ENCODE measurements at regions not wholly inside any gene's neighbourhood (a gene's known extent, or its start where the extent isn't known, plus 50 kb on each side); places are given as distances from the start of the nearest gene placed in this dataset.

DNA sequence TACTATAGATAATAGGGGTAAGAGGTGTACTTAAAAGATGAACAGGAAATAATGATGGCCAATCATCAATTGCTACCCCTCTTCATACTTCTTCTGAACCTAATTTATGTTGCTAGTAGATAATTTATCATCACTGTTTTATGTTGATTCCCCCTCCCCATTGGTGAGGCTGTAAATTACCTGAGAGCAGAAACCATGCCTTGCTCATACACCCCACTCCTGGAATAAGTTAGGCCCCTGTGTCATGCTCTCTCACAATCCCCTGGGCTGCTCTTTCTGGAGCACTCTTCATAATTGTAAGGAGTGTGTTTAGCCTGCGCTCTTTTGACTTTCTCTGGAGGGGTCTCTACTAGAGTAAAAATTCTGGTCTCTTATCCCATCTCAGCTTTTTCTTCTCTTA, 180.7 kb downstream of the PAH start:
- ChIA-PET CTCF (no interaction called here), POLR2A (no interaction called here)
- TF ChIP-seq L3MBTL2 (conservative IDR thresholded peaks at IDR 0.05) (no peak), FOXM1 (IDR thresholded peaks at IDR 0.05; ENCODE audit: borderline replicate concordance) (no peak), TARDBP (IDR thresholded peaks at IDR 0.05) (no peak), NFRKB (IDR thresholded peaks at IDR 0.05) (no peak), ELF4 (IDR thresholded peaks at IDR 0.05) (no peak), SP1 (IDR thresholded peaks at IDR 0.05) (no peak), FOXA1 (IDR thresholded peaks at IDR 0.05) (no peak), HDGF (IDR thresholded peaks at IDR 0.05; ENCODE audit: borderline replicate concordance) (no peak), BHLHE40 (IDR thresholded peaks at IDR 0.05; ENCODE audit: borderline replicate concordance) (no peak), LEF1 (IDR thresholded peaks at IDR 0.05; ENCODE audit: borderline replicate concordance) (no peak), CTBP1 (IDR thresholded peaks at IDR 0.05; ENCODE audit: borderline replicate concordance) (no peak), FOXK2 (IDR thresholded peaks at IDR 0.05) (no peak), ARNT (IDR thresholded peaks at IDR 0.05) (no peak), SUZ12 (IDR thresholded peaks at IDR 0.05) (no peak), ZNF384 (IDR thresholded peaks at IDR 0.05) (no peak)
- TF ChIP-seq, protein P1, sequence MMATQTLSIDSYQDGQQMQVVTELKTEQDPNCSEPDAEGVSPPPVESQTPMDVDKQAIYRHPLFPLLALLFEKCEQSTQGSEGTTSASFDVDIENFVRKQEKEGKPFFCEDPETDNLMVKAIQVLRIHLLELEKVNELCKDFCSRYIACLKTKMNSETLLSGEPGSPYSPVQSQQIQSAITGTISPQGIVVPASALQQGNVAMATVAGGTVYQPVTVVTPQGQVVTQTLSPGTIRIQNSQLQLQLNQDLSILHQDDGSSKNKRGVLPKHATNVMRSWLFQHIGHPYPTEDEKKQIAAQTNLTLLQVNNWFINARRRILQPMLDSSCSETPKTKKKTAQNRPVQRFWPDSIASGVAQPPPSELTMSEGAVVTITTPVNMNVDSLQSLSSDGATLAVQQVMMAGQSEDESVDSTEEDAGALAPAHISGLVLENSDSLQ (IDR thresholded peaks at IDR 0.05) = no peak
- no peak for DNase-seq (ENCODE audit: extremely low spot score)

DNA sequence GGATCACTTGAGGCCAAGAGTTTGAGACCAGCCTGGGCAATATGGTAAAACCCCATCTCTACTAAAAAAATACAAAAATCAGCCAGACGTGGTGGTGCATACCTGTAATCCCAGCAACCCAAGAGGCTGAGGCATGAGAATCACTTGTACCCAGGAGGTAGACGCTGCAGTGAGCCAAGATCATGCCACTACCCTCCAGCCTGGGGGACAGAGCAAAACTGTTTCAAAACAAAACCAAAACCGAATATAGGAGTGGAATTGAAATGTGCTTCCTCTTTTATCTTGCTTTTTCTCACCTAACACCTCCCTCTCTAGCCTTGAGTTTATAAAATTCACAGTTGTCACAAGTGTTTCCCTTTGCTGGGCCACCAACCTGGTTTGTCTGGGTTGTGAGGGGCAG, 181.9 kb downstream of the PAH start:
- ChIA-PET POLR2A (no interaction called here), CTCF (no interaction called here)
- no peak for DNase-seq (ENCODE audit: extremely low spot score)
- no peak for TF ChIP-seq BHLHE40 (IDR thresholded peaks at IDR 0.05; ENCODE audit: borderline replicate concordance)
- TF ChIP-seq L3MBTL2 (conservative IDR thresholded peaks at IDR 0.05) = no peak
- no peak for TF ChIP-seq LEF1 (IDR thresholded peaks at IDR 0.05; ENCODE audit: borderline replicate concordance)
- TF ChIP-seq HDGF (IDR thresholded peaks at IDR 0.05; ENCODE audit: borderline replicate concordance) = no peak
- TF ChIP-seq ARNT (IDR thresholded peaks at IDR 0.05) = no peak
- TF ChIP-seq ELF4 (IDR thresholded peaks at IDR 0.05) = no peak
- TF ChIP-seq SUZ12 (IDR thresholded peaks at IDR 0.05) = no peak
- no peak for TF ChIP-seq CTBP1 (IDR thresholded peaks at IDR 0.05; ENCODE audit: borderline replicate concordance)
- no peak for TF ChIP-seq NFRKB (IDR thresholded peaks at IDR 0.05)
- TF ChIP-seq, protein P1 (IDR thresholded peaks at IDR 0.05) = no peak
- TF ChIP-seq FOXM1 (IDR thresholded peaks at IDR 0.05; ENCODE audit: borderline replicate concordance) = no peak
- TF ChIP-seq SP1 (IDR thresholded peaks at IDR 0.05) = no peak
- TF ChIP-seq FOXA1 (IDR thresholded peaks at IDR 0.05) = no peak
- no peak for TF ChIP-seq ZNF384 (IDR thresholded peaks at IDR 0.05)
- TF ChIP-seq FOXK2 (IDR thresholded peaks at IDR 0.05) = no peak
- TF ChIP-seq TARDBP (IDR thresholded peaks at IDR 0.05) = no peak

DNA sequence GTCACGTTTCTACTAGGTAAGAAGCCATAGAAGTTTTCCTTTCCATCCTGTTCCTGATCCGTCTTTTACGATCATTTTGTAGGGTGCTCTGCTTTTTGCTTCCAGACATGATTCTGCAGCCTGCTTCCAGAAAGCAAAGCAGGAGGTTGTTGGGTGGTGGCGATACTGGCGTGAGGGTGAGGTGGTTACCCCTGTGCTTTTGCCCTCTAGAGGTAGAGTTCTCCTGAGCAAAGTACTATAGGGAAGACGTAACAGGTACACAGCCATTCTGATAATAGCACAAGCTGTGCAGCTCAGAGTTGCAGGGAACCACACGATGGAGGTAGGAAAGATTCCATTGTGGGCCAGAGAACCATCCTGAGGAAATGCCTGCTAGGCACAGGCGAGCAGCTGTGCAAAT, 186.0 kb downstream of the PAH start:
- CTCF ChIA-PET = interaction anchor here (0.6 kb wide), 1 partner anchor 254 kb away, joined by 3 read pairs; no protein-coding TSS in a partner anchor
- POLR2A ChIA-PET = no interaction called here
- no peak for DNase-seq (ENCODE audit: extremely low spot score)
- no peak for TF ChIP-seq TARDBP (IDR thresholded peaks at IDR 0.05)
- TF ChIP-seq ZNF384 (IDR thresholded peaks at IDR 0.05) = no peak
- no peak for TF ChIP-seq HDGF (IDR thresholded peaks at IDR 0.05; ENCODE audit: borderline replicate concordance)
- no peak for TF ChIP-seq BHLHE40 (IDR thresholded peaks at IDR 0.05; ENCODE audit: borderline replicate concordance)
- no peak for TF ChIP-seq L3MBTL2 (conservative IDR thresholded peaks at IDR 0.05)
- TF ChIP-seq SP1 (IDR thresholded peaks at IDR 0.05) = no peak
- no peak for TF ChIP-seq CTBP1 (IDR thresholded peaks at IDR 0.05; ENCODE audit: borderline replicate concordance)
- TF ChIP-seq NFRKB (IDR thresholded peaks at IDR 0.05) = no peak
- TF ChIP-seq SUZ12 (IDR thresholded peaks at IDR 0.05) = no peak
- no peak for TF ChIP-seq FOXA1 (IDR thresholded peaks at IDR 0.05)
- TF ChIP-seq, protein P1 (IDR thresholded peaks at IDR 0.05) = no peak
- TF ChIP-seq LEF1 (IDR thresholded peaks at IDR 0.05; ENCODE audit: borderline replicate concordance) = no peak
- no peak for TF ChIP-seq FOXM1 (IDR thresholded peaks at IDR 0.05; ENCODE audit: borderline replicate concordance)
- TF ChIP-seq ARNT (IDR thresholded peaks at IDR 0.05) = no peak
- TF ChIP-seq ELF4 (IDR thresholded peaks at IDR 0.05) = no peak
- no peak for TF ChIP-seq FOXK2 (IDR thresholded peaks at IDR 0.05)

DNA sequence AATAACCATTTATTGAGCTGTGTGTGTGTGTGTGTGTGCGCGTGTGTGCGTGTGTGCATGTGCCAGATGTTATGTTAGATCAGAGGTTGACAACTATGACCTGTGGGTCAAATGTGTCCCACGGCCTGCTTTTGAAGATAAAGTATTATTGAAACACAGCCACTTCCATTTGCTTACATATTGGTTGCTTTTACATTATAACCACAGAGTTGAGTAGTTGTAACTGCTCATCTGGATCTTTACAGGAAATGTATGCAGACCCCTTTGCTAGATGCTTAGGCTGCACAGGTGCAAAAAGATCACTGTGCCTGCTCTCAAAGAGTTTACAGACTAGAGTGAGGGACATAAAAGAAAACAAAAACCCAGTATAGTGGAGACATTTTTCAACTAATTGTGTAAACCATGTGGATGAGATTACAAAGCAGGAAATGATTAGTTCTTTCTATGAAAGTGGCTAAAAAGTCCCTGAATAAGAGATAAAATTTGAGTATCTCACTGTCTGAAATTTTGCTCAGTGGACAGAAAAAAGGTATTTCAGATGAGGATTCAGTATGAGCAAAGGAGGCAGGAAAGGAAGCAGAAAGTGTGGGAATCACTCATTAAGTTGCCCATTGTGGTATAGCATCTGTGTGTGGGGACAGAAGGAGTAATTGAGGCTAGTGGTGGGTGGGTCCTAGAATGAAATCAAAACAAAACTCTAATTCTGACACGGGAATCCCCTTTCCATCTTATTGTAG, 188.4 kb downstream of the PAH start:
- CTCF ChIA-PET = no interaction called here
- TF ChIP-seq BHLHE40 (IDR thresholded peaks at IDR 0.05; ENCODE audit: borderline replicate concordance) = no peak
- TF ChIP-seq SUZ12 (IDR thresholded peaks at IDR 0.05) = no peak
- TF ChIP-seq NFRKB (IDR thresholded peaks at IDR 0.05) = no peak
- no peak for TF ChIP-seq FOXK2 (IDR thresholded peaks at IDR 0.05)
- TF ChIP-seq HDGF (IDR thresholded peaks at IDR 0.05; ENCODE audit: borderline replicate concordance) = no peak
- no peak for TF ChIP-seq ELF4 (IDR thresholded peaks at IDR 0.05)
- TF ChIP-seq CTBP1 (IDR thresholded peaks at IDR 0.05; ENCODE audit: borderline replicate concordance) = no peak
- TF ChIP-seq ZNF384 (IDR thresholded peaks at IDR 0.05) = no peak
- no peak for TF ChIP-seq ARNT (IDR thresholded peaks at IDR 0.05)
- DNase-seq (ENCODE audit: extremely low spot score) = no peak
- POLR2A ChIA-PET = no interaction called here

DNA sequence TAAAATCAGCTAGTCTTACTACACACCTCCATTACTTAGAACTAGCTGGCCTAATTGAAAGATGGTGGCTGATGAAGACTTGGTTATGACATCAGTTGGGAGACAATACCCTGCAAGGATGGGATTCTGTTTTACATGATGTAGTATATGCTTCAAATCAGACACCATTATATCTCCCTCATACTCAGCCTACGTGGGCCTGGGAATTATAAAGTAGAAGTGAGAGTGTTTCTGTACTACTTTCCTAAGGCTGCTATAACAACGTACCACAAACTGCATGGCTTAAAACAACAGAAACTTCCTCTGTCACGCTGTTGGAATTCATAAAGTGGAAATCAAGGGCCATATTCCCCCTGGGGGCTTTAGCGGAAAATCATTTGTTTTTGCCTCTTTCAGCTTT, 190.4 kb downstream of the PAH start:
- CTCF ChIA-PET = no interaction called here
- no peak for DNase-seq (ENCODE audit: extremely low spot score)
- POLR2A ChIA-PET = no interaction called here
- TF ChIP-seq FOXA1 (IDR thresholded peaks at IDR 0.05) (no peak), HDGF (IDR thresholded peaks at IDR 0.05; ENCODE audit: borderline replicate concordance) (no peak), ELF4 (IDR thresholded peaks at IDR 0.05) (no peak), ZNF384 (IDR thresholded peaks at IDR 0.05) (no peak), BHLHE40 (IDR thresholded peaks at IDR 0.05; ENCODE audit: borderline replicate concordance) (no peak), ARNT (IDR thresholded peaks at IDR 0.05) (no peak), L3MBTL2 (conservative IDR thresholded peaks at IDR 0.05) (no peak), CTBP1 (IDR thresholded peaks at IDR 0.05; ENCODE audit: borderline replicate concordance) (no peak), FOXK2 (IDR thresholded peaks at IDR 0.05) (no peak), LEF1 (IDR thresholded peaks at IDR 0.05; ENCODE audit: borderline replicate concordance) (no peak), SUZ12 (IDR thresholded peaks at IDR 0.05) (no peak), NFRKB (IDR thresholded peaks at IDR 0.05) (no peak)
- TF ChIP-seq, protein P1 (IDR thresholded peaks at IDR 0.05) = no peak
